HG02973 (cell line): ENCODE measurements at regions not wholly inside any gene's neighbourhood (a gene's known extent, or its start where the extent isn't known, plus 50 kb on each side); places are given as distances from the start of the nearest gene placed in this dataset.

ENCODE experiments used
- ATAC-seq: cut with Tn5 transposase; IDR thresholded peaks from one replicate; pipeline ENCODE4 v1.9.1; 2021; ENCODE audit warnings: moderate library complexity; ENCODE audit not compliant: unreplicated experiment

DNA sequence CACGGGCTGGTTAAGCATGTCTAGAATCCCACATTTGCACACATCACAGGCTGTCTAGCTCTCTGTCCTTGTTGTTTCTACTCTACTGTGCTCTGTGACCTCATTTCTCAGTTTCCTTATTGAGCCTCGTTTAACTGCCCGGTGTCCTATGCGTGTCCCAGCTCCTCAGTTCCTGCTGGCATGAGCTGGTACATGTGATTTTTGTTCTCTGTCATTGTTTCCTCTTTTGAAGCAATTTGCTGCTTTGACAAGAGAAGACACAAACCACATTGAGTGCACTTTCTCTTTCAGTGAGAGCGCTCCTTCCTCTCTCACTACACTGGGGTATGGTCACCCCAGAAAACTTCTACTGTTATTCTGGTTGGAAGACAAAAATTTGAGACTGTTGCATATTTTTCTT, 563.5 kb downstream of the PDCD6IP start:
- ATAC-seq: peak; percentile 90

DNA sequence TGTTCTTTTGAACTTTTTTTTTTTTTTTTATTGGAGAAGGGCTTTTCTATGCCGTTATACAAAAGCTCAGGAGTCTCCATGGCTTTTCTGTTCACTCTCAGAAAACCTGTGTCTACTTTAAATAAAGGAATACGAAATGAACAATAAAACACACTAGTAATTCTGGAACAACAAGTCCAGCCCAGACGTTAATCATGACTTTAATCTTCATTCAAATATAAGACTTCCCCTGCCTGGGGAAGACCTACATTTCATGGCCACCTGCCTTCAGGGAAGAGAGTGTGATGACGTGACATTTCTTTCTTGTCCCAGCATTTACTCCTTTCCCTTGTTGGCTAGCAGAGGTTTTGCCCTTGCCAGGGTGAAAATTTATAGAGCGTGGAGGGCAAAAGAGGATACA, 564.5 kb downstream of the PDCD6IP start:
- ATAC-seq: no peak

DNA sequence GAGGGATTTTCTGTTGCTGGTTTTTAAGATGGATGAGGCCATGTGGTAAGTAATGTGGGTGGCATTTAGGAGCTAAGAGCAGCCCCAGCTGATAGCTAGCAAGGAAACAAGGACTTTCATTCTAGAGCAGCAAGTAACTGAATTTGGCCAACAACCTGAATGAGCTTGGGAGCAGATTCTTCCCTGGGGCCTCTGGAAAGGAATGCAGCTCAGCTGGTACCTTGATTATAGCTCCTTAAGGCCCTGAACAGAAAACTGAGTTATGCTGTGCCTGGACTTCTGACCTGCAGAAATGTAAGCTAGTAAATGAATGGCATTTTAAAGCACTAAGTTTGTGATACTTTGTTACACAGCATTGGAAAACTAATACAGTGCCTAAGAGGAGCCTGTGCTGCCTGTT, 565.5 kb downstream of the PDCD6IP start:
- no peak for ATAC-seq

DNA sequence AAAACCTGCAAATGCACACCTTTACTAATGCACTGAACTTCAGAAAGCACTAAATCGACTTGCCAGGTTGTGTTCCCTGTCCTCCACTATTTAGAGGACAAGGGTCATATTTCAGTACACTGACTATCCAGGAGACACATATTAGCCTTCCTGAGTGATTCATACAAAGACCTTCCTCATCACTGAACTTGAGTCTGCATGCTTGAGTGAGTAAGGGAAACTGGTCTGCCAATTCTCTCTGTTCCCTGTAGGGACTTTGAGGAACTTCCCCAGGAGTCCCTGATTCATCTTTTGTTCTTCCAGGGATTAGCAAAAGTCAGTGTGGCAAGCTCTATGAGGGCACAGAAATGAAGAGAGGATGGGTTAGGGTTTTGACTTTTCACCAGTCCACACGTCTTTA, 565.9 kb downstream of the PDCD6IP start:
- ATAC-seq: no peak

DNA sequence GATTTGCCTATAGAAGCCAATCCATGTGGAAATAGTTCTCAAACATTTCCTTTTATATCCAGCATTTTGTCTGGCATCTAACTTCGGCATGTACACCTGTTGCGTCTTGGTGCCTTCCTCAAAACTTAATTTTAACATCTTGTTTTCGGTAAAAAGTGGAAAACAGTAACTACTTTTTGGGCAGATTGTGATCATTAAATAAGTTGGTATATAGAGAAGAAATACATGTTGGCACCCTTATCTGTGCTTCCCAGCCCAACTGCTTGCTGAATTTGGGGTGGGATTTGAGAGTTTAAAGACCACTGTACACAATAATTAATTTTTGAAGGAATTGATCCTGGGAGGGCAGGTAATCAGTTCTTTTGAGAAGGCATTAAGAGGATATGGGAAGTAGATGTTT, 566.8 kb downstream of the PDCD6IP start:
- ATAC-seq: no peak

DNA sequence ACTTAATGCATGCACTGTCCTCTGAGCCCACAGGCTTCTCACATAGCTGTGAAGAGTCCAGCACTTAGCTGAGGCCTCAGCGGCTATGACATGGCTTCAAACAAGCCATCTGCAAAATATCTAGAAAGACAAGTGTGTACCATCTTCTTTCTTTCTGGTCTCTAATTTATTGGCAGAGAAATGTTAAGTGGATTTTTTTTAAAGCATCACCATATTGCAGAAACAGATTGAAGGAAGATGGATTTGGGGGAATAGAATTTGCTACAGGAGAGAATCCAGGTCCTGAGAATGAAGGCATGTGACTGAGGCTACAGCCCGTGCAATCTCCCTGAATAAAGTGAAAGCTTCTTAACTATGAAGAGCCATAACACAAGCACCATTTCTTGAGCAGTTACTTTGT, 567.3 kb downstream of the PDCD6IP start:
- no peak for ATAC-seq

DNA sequence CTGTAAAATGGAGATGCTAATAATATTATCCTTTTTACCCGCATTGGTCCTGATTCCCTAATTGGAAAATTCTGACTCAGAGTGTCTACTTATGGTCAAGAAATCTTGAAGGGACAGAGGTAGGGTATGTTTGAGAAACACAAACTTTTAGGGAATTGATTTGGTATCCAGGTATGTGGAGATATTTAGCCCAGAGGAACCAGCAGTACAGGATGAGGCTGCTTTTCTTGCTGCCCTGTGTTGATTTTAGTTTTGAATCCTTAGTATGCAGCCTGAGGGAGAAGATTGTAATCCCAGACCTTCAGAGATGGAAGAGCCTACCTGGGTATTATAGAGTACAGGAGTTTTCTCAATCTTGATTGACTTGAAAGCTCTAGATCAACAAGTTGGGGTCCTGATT, 569.1 kb downstream of the PDCD6IP start:
- ATAC-seq: no peak

DNA sequence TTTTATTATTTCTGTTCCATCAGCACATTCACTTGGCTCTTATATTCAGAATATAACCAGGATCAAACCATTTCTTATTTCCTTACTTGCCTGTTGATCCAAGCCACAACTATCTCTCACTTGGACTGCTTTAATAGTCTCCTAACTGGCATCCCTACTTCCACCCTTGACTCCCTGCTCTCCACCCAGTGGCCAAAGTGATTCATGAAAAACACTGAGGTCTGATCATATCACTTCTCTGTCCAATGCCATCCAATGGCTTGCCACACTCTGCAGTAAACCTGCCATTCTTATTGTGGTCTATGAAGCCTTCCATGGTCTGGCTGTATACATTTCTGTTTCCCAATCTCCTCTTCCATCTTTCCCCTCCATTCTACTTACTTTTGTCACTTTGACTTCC, 576.1 kb downstream of the PDCD6IP start:
- ATAC-seq: no peak

DNA sequence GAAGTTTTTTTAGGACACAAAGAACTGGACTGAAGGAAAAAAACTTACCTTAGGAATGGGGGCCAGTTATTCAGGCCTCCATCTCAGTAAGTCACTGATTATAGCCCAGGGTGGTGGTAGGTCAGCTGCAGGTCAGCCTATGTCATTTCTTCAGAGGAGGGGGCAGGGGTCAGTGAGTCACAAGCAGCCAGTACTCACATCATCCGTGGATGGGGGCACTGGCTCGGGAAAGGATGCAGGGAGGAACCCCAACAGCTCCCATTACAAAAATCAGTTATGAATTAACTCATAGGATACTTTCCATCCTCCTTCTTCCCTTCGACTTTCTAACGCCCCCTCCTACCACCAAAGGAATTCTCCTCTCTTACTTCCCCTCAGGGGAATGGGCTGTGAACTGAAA, 578.3 kb downstream of the PDCD6IP start:
- no peak for ATAC-seq

DNA sequence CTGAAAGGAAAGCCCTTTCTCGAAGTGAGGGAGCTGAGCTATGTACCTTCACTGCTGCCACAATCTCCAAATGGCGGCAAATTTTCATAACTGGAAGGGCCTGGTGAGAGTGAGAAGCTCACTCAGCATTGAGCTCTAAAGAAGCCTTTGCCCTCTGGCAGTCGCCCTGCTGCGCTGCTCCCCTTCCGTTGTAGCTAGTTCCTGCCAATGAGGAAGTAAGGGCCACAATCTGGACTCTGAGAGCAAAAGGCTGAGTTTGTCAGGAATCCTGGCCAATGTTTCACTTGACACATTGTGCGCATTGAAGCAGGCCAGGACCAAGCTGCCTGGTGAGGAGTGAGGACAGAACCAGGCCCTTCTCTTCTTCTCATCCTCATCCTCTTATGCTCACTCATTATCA, 579.5 kb downstream of the PDCD6IP start:
- ATAC-seq: no peak

DNA sequence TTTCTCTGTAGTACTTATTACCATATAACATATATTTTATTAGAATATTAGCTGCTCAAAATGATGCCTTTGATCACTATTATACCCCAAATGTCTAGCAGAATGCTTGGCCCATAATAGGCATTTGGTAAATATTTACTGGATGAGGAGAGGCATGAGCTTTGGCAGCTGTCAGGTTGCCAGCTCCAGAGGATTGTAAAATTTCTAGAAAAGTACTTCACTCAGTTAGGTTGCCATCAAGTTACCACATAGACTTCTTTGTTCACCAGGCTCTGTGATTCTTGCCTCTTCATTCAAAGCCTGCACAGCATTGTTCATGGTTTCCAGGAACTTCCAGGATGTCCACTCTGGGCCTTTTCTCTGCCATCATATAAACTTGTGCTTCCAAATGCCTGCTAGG, 582.8 kb downstream of the PDCD6IP start:
- ATAC-seq: no peak

DNA sequence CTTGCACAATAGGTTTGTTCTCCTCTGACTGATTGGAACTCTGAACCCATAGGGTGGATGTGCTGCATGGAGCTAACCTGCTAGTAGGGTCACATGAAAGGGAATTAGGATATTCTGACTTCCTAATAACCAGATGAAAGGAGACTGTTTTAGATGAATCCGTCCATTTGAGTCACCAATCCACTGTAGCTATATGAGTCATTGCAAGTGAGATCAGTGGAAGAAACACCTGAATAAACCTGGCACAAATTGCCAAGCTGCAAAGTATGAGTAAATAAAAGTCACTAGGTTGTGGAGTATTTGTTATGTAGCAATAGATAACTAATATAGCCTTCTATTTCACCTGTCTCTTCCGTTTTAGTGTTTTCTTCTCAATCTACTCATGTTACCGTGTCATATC, 584.4 kb downstream of the PDCD6IP start:
- ATAC-seq: no peak

DNA sequence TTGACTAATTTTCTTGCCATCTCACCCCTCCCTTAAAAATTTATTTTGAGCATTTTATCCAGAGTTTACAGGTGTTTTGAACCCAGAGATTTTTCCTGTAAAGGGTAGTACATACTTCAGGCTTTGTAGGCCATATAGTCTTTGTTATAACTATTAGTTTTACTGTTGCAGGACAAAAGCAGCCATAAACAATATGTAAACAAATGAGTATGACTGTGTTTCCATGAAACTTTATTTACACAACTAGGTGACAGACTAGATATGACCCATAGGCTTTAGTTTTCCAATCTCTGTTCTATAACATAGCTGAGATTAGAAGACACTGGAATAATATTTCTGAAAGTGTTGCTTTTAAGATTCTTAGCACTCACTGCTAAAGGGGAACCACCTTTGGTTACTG, 587.9 kb downstream of the PDCD6IP start:
- no peak for ATAC-seq

DNA sequence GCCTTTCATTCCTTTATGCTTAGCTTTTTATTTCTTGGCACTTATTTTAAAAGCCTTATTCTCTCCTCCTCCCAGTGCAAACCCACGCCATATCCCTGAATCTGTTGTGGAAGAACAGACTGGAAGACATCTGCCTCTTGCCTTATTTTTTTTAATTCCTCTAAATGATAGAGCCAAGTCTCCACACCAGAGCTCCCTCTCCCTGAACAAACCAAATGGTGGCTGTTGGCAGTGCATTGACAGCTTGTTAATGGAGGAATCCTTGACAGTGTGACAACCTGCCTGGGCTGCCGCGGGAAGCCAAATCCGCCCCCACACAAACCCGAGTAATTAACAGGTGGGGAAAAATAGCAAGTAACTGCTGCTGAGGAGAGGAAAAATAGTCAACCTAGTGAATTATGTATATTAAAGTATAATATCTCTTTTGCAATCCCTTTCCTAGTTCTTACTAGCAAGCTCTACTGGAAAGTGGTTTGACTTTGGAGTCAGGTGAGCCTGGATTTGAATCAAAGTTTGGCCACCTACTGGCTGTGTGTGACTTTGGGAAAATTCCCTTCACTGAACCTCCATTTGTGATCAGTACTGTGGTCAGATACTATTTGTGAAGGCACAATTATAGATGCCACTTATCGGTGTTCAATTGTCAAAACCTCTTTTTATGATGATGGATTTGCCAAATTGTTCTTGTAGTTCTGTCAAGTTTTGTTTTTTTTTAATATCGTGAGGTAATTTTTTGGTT, 589.6 kb downstream of the PDCD6IP start:
- no peak for ATAC-seq

DNA sequence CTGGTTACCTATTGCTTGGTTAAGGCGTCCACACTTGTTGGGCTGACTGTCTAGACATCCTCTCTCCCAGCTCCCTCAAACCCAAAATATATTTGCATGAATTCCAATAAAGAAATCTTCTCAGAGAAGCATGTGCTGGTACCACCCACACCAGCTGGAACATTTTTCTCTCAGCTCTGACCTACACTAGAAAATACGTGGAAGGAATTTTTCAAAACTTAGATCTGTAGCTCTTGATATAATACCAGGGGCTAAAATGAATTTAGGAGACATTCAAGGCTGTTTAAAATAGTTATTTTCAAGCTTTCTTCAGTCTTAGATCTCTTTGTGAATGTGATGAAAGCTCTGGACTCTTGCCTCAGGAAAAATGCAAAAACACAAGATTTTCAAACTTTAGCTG, 590.4 kb downstream of the PDCD6IP start:
- no peak for ATAC-seq

DNA sequence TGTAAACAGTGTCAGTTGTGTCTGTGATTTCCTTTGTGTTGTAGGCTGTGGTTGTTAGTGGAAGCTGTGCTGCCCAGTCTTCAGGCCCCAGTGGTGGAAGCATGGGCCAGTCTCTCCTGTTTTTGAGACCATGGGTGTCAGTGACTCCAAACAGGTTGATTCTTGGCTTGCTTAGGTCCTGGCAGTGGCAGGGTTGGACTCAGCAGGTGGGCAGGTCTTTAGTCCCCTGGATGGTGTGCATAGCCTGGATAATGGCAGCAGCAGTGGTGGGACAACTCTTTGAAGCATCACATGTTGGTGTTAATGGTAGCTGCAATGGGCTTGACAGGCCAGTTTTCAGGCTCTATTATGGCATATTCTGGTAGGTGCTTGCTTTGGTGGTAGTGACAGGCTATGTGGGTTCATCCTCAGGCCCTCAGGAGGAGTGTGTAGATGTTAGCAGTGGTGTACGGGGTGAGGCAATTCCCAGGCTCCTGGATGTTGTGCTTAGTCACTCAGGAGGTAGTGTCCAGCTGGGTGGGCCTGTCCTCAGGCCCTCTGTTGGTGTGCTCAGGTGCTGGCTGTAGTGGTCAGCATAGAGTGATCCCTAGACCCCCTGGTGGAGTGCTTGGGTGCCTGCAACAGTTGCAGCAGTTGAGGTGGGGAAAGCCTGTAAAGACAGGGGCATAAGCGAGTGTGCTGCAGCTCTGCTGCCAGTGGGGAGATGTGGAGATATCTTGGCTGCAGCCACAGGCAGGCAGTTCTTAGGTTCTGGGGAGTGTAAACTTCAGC, 596.7 kb downstream of the PDCD6IP start:
- ATAC-seq: no peak

DNA sequence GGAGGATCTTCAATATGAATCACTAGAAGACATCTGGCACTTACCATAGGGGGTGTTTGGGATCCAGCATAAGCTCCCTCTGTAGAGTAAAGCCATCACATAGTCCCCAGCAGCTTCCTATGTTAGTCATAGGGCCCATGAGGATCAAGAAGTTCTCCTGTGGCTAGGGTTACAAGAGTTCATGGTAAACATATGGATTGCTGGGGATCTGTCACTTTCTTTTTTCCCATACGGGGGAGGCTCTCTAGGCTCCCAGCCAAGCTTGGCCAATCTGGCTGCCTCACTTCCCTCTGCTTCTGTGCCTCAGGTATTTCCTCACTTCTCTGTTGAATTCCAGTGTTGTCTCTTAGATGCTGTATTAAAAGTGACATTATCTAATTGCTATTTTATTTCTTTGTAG, 597.9 kb downstream of the PDCD6IP start:
- no peak for ATAC-seq

DNA sequence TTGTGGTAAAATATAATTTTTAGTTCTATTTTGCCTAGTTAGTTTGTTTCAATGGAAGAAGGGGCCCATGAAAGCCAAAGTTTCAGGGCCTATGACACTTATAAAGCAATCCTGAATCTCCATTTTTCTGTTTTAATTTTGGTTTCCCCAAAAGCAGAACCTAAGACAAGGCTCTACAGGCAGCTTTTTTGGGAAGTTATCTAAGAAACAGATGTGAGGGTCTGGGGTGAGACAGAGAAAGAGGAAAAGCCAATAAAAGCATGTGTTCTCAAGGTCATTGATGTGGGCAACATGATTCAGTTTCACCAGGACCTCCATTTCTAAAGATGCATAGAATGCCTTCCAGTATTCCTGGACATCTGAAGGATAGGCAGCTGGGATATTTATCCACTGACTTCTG, 598.5 kb downstream of the PDCD6IP start:
- ATAC-seq: no peak

DNA sequence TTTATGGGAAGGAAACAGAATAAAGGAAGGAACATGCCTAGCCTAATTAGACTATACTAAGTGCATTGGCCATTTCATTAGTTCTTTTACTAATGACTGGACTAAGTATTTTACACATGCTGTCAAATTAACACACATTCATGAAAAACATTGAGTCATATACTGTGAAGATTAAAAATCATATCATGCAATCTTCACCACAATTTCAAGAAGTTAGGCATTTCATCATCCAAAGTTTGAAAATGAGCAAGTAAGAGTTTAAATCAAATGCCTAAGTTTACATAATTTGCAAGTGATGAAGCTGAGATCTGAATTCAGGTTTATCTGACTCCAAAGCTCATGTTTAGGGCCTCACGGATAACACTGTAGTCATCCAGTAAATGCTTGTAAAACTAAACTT, 601.0 kb downstream of the PDCD6IP start:
- no peak for ATAC-seq

DNA sequence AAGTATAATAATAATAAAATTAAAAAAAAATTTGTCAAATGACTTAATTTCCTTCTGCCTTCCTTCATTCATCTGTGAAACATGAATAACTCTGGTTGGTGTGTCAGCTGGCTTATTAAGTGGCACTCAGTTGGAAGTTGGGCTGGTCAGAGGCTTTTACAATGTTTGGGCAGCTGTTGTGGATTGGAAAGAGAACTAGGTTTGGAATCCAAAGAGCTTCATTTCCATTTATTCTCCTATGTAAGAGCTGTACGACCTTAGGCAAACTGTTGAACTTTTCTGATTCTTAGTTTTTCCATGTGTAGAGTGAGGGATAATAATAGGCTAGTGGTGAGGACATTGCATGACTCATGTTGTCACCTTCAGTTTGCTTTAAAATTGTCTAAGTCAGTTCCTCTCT, 606.7 kb downstream of the PDCD6IP start:
- ATAC-seq: no peak

DNA sequence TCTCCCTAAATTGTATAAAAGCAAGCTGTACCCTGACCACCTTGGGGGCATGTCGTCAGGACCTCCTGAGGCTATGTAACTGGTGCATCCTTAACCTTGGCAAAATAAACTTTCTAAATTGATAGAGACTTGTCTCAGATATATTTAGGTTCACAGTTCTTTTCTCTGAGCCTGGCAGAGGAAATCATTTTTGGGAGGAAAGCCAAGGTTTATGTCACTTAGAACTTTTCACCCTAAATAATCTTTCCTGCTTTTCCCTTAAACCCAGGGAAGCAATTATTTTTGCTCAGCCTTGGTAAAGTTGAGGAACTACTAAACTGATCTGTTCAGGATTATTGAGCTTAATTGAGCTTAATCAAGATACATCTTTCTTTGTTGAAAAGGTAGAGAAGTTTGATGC, 608.9 kb downstream of the PDCD6IP start:
- ATAC-seq: no peak

DNA sequence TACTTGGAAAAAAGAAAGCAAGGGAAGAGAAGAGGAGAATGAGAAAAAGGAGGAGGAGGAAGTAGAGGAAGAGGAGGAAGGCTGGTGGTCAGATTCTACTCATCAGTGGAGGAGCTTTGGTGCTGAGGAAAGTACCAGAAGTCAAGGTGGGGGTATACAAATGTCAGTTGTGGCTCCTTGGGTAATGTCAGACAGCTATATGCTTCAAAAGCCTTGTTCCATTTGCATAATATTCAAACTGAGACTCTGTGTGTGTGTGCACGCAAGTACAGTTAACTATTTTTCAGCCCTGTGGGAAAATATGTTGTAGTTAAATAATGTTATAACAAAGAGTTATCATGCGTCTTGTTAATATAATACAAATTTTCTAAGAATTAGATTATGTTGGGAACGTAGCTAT, 609.7 kb downstream of the PDCD6IP start:
- ATAC-seq: no peak

DNA sequence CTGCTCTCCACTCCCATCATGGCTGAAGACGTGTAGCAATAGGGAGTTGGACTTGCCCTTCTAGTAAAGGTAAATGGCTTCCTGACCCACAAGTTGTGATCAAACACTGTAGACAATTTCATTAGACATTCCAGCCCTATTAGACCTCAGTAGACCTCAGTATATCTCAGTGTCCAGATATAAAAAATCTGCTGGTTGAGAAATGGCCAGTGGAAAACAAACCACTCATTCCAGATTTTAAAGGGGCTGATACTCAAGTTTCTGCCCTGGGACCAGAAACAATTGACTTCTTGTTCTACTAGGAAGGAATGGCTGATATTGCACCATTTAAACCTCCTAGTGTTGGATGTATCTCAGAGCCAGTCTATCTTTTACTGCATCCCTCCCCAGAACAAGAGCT, 613.2 kb downstream of the PDCD6IP start:
- no peak for ATAC-seq
